HG03196 (cell line): ENCODE measurements at regions not wholly inside any gene's neighbourhood (a gene's known extent, or its start where the extent isn't known, plus 50 kb on each side); places are given as distances from the start of the nearest gene placed in this dataset.

Experiments used
- ATAC-seq: cut with Tn5 transposase; IDR thresholded peaks from one replicate; pipeline ENCODE4 v1.9.1; 2021; ENCODE audit not compliant: unreplicated experiment

DNA sequence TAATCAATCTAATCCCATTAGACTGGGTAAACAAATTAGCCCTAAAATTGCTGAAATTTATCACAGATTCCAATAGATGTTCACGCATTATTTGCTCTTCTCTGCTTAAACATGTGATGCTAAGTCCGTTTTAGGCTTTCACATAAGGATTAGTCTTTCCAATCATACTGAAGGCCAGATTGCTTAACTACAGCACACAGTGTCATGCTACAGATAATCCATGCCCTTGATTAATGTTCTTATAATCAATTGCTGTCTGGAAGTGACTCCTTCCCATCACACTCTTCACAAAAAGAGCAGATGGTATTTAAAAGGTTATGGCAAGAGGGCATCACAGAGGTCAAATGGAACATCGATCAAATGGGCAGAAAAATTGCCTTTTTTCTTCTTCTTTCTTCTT, 471.5 kb upstream of the ROBO1 start:
- ATAC-seq, result no peak

DNA sequence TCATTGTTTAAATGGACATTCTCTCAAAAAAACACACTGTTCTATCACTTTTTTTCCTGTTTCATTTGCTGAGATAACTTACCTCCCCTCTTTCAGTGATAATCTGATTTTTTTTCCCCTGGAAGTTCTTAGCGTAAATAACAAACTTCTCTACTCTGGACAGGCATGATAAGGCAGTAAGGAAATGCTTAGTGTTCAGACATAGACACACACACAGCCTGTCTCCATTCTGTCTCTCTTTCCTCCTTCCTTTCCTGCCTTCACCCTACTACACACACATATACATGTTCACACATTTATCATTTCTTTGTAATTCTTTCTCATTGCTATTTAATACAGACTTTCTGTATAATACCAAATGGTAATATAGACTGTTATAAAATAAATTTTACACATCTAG, 470.8 kb upstream of the ROBO1 start:
- no peak for ATAC-seq

DNA sequence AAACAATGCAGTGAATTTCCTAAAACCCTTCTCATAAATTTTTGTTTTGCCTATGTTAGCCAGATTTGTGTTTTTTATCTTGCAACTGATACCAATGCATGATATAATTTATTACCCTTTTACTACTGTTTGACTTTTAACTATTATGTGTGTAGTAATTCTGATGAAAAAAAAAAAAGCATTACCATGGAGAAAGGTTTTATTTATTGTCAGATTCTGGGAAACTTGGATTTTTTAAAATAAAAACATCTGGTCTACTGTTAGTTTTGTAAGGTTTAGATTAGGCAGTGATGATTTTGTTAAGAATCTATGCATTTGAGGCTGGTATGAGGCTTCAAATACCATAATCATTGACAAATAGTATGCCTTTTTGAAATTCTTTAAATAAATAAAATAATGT, 470.4 kb upstream of the ROBO1 start:
- ATAC-seq, result no peak

DNA sequence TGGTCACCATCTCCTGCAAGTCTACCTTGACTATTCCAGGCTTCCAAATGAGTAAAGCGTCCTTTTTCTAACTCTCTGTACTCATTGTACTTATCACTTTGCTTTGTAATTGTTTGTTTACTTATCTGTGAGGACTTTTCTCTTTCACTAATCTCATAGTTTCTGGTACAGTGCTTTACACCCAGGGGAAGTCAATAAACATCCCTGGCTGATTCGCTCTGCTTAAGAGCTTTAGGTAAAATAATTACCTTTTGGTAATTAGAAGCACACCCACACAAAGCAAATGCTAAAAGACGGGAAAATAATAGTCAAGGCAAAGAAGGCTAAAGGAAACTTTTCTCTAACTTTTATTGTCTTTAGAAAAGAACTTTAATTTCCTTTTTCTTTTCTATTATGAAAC, 466.9 kb upstream of the ROBO1 start:
- no peak for ATAC-seq

DNA sequence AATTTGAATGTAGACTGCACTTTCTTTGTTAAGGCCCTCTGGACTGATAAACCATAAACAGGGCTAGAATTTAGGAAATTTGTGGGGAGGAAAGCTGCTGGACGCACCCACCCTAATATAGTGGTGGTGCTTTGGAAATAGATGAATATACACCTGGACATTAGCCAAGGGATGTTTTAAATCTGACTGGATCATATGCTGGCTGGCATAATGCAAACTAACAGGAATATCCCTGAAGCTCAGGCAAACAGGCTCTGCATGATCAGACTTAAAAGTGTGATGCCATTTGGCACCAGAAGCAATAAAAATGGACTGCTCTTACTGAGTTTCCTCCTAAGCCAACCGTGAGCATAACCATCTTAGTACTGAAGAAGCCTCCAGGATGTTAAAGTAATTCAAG, 465.8 kb upstream of the ROBO1 start:
- ATAC-seq, result no peak

DNA sequence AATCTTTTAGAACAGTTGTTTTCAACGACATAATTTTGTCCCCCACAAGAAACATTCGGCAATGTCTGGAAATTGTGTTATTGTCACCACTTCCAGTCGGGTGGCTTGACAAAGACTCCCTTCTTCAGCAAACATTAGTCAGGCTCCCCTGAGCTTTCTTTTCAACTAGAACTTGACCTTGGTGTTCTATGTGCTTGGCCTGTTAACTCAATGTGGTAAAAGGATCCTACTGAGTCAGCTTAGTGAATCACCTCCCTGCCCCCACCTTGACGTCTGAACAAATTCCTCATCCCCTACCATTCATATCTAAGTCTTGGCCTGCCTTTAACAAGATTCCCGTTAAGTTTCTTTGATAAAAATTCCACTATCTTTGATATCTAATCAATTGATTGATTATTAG, 465.0 kb upstream of the ROBO1 start:
- ATAC-seq, result no peak

DNA sequence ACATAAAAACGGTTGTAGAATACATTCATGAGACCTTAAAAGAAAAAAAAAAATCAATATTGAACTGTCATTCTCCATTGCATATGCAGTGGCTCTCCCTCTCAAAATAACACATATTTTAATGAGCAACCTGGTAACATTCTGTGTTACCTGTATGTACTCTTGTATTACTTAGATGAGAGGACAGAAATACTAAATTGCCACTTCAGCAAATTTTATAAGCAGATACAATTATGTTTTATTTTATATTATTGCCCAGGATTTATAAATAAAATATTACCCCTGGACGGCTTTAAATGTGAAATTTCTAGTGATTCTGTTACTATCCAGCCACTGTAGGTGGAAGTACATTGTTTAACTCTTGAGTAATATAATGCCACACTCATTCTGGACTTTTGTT, 463.2 kb upstream of the ROBO1 start:
- ATAC-seq, result no peak

DNA sequence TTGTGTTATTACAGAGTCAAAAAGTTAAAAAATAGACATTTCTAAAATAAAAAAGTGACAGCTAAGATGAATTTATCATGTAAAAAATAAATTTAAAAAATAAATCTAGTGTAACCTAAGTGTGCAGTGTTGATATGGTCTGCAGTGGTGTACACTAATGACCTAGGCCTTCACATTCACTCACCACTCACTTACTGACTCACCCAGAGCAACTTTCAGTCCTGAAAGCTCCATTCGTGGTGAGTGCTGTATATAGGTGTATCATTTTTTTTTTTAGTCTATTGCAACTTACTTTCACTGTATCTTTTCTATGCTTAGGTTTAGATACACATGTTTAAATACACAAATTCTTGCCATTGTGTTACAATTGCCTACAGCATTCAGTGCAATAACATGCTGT, 459.4 kb upstream of the ROBO1 start:
- no peak for ATAC-seq

DNA sequence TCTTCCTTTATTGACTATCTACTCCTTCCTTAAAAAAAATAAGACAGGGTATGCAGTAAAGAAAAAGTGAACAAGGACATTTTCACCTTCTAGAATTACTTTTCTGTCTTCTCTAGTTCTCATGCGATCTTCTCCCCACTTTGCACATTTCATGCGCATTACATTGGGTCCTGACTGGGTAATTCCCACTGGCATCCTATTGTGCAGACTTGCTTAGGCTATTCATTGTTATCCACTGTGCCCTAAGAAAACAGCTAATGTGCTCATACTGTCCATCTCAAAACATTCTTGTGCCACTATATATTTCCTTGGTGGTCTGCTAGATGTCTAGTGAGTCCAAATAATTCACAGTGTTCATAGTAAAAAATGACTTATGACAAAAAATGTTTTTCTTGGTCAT, 447.4 kb upstream of the ROBO1 start:
- no peak for ATAC-seq

DNA sequence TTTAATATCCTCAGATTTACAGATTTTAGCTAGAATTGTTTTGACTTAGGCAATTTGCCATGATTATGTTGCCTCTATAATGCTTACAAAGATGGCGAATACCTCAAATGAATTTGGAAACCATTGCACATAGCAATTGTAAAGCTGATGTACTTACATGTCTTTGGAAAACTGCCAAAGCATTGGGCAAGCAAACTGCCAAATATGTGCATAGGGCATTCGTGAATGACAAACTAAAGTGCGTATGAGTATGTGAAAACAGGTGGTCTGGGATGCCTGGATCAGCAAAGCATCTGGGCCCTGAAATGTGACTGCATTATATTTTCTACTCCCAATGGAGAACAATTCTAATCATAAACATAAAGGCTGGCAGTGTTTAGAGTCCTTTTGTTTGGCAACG, 445.3 kb upstream of the ROBO1 start:
- ATAC-seq, result no peak

DNA sequence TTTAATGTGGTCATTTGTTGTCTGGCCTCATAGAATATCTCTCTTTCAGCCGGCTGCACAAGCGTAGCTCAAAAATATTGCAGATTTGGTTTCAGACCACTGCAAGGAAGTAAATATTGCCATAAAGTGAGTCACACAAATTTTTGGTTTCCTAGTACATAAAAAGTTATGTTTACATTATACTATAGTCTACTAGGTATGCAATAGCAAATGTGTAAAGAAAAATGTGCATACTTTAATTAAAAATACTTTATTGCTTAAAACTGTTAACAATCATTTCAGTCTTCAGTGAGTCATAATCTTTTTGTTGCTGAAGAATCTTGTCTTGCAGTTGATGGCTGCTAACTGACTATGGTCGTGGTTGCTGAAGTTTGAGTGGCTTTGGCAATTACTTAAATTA, 425.1 kb upstream of the ROBO1 start:
- ATAC-seq, result no peak

DNA sequence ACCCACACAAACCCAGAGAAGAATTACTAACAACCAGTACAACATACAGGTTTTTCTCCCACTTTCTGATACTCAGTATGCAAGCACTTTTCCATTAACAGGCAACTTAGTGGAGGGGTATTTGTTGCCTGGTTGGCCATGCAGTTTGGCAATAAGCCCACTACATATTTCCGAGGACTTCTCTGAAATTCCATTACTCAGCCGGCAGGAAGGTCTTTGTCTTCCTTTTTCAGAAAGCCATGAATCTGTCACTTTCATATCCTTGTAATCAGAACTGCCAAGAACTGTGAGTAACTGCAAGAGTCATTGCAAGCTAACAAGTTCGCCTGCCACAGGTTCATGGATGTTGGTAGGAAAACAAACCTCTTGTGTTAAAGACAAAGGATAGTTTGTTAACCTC, 422.3 kb upstream of the ROBO1 start:
- ATAC-seq, result no peak

DNA sequence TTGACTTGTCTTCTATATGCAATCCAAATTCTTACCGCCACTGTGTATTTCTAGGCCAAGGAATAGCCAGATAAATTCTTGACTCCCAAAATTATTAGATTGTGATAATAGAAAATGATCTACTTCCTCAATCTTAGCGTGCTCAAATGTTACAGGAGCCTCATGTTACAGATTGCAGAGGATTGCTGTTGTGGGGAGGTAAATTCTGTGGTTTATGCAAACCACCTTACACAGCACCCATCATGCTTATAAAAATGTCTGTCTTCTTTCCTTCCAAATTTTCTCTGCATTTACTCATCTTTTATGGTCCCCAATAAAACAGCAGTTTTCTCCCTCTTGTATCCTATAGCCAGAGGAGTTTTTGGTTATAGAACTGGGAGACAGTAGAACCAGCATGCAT, 420.2 kb upstream of the ROBO1 start:
- no peak for ATAC-seq

DNA sequence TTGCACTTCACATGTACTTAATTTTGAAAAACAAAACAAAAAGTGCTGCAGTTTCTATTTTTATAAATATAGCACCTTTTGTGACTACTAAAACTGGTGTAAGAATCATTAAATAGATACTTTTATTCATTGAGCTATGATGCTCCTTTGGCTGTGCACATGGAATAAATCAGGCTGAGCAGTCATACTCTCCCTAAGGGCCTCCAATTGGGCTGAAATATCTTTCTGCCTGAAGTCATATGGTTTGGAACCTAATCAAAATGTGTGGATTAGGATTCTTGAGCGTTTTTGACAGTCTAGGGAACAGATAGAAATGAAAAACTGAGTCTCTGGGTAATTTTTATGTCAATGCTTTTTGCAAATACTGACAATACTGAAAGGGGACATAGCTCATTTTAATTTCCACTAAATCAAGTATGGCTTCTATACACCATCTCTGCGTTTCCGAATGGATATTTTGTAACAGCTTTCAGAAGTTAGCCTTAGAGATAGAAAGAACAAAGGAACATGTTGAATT, 392.2 kb upstream of the ROBO1 start:
- ATAC-seq, result no peak

DNA sequence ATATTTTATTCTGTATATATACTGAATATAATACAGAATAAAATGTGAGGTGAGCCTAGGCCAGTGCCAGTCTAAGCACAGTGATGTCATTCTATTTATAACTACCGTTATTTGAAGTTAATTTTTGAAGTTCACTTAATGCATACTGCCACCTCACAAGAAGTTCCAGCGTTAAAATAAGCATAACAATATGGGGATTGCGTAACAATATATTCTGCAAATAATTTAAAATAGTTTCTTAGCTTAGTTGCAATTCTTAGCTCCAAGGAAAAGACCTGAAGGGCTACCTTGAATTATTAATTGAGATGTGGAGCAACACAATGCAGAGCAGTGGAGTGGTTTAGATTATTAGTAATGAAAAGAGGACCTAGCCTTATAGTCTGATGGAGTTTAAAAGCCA, 390.5 kb upstream of the ROBO1 start:
- ATAC-seq, result no peak

DNA sequence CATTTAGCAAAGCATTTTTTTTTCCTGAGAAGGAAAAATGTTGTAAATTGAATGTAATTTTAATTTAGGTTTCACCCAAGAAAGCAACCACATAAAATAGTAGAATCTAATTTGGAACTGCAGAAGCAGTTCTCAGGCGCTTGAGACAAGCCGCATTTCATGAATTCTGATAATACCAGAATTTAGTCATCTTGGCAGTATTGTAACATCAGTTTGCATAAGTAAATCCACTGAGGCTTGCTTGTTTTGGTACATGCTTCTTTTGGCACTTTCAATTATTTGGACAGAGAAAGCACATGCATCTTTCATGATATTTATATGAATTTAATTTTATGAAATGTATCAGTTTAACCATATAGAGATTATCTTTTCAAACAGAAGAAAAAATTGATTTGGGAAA, 389.7 kb upstream of the ROBO1 start:
- no peak for ATAC-seq

DNA sequence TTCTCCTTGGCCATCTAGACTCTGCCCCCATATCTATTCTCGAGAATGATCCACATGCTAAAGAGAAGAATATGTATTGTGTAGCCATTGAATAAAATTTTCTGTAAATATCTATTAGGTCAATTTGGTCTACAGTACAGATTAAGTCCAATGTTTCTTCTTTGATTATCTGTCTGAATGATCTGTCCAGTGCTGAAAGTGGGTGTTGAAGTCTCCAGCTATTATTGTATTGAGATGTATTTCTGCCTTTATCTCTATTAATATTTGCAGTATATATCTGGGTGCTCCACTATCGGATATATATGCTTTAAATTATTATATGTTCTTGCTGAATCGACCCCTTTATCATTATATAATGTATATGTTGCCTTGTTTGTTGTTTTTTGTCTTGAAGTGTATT, 384.9 kb upstream of the ROBO1 start:
- no peak for ATAC-seq

DNA sequence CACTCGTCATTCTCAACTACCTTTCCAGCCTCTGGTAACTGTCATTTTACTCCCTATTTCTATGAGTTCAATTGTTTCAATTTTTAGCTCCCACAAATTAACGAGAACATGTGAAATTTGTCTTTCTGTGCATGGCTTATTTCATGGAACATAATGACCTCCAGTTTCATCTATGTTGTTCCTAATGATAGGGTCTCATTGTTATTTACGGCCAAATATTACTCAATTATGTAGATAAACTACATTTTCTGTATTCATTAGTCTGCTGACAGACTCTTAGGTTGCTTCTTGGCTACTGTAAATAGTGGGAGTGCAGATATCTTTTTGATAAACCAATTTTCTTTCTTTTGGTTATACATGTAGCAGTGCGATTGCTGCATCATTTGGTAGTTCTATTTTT, 374.9 kb upstream of the ROBO1 start:
- ATAC-seq, result no peak

DNA sequence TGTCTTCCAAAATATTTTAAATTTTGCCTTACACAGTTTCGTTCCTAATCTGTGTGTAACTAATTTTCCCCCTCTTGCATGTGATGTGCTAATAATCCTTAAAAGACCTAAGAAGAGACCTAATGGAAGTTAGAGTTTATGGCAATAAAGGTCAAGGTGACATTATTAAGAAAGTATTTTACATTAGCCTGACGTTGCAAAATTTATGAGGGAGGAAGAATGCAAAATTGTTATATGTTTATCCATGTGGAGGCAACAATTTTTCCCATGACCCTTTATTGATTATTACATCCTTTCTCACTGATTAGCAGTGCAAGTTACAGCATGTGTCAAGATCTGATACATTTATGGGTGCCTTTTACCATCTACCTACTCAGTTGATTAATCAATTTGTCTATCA, 373.8 kb upstream of the ROBO1 start:
- no peak for ATAC-seq

DNA sequence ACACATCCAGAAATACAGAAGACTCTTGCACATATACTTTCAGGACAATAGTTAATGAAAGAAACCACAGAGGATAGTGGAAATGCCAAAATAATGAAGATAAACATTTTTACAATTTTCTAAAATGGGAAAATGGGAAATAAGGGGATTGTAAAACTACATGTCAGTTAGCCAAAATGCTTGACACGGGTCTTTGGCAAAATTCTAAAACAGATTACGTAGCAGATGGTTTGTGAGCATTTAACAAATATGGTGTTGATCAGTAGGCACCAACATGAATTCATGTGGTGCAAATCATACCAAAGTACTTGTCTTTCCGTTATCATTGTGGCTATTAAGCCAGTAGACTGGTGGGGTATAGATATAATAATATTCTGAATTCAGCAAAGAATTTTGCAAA, 348.5 kb upstream of the ROBO1 start:
- ATAC-seq, result no peak

DNA sequence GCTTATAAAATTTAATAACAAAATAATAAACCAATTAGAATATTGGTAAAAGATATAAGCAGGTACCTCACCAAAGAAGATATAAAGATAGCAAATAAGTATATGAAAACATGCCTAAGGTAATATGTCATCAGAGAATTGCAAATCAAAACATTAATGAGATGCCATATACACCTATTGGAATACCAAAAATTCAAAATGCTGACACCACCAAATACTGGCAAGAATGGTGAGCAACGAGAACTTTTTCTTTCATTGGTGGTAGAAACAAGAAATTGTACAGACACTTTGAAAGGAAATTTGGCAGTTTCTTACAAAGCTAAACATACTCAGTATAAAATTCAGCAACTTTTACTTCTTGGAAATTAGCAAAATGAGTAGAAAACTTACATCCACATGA, 346.9 kb upstream of the ROBO1 start:
- ATAC-seq, result no peak

DNA sequence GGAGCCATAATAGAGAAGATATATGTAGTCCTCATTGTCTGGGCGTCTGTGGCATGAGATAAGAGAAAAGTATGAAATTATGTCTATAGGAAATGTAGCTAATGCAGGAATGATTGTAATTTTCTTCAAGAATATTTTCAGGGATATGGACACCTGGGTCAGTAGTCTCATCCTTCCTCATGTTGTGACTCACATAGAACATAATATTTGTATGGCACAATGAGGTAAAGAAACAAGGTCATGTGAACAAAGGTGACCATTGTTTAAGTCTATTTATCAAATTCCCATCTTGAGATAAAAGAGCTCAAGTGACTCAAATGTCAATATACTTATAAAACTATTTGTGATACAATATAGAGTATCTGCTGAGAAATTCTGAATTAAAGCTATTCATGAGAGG, 345.5 kb upstream of the ROBO1 start:
- ATAC-seq, result no peak

DNA sequence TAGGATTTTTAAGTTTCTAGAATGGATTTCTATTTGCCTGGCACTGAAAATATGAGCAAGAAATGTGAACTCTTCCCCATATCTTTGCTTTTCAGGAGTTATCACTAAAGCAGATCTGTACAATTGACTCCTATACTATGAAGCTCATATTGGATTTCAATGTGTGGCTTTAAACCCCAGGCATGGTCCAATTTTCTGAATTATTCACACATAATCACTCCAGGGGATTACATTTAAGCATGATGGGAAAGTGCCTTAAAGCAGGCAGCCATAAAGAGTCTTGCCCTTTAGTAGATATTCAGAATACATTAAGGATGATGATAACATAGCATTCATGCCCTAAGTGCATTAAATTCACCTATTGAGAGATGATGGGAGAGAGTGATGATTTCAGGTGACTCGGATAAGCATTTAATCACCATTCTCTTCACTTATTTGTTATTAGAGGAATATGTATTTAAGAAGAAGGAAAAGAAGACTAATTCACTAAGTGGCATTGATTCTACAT, 331.8 kb upstream of the ROBO1 start:
- ATAC-seq, result no peak

DNA sequence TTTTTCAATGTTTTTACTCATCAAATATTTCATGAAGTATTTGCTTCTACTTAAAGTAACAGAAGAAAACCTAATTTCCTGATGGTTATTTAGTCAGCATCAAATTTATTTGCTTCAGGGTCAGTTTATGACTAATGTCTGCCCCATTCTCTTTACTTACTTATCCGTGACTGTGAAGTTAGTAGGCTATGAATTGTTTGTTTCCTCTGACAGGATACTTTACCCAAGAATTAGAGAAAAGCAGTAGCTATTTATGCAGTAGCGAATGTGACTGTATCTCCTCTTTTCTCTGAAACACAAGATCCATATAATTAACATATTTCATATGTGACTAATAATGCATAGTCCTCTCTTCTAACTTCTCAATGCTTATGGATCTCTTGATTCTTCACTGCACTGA, 329.9 kb upstream of the ROBO1 start:
- no peak for ATAC-seq
